ENCODE measurements at regions not wholly inside any gene's neighbourhood (a gene's known extent, or its start where the extent isn't known, plus 50 kb on each side); places are given as distances from the start of the nearest gene placed in this dataset.

GRCh38 chr7:115410972-115411686, 489.2 kb downstream of the MDFIC start:
- H2AFZ ChIP-seq (replicated peaks; ENCODE audit: low read length, poor library complexity) = no peak overlapping the region
- no peaks in the 10 kb centered on the region for H3K27me3 ChIP-seq (ENCODE audit: control insufficient read depth, insufficient read depth, low read length)
- no peak overlapping the region for H3K27ac ChIP-seq (ENCODE audit: insufficient read depth, low read length)
- no peaks in the 10 kb centered on the region for H4K20me1 ChIP-seq (ENCODE audit: insufficient read depth, low read length)
- H2AK9ac ChIP-seq (replicated peaks; ENCODE audit: low read depth, low read length, poor library complexity) = no peak overlapping the region
- DNase-seq (no peak), ATAC-seq (ENCODE audit: low read depth) (no peak)
- no peaks in the 10 kb centered on the region for H3K4me1 ChIP-seq (ENCODE audit: control insufficient read depth, insufficient read depth, low read length)
- H3K56ac ChIP-seq (ENCODE audit: extremely low read depth, insufficient read depth, low read length) = no peak overlapping the region
- H3K23ac ChIP-seq (ENCODE audit: low read depth, low read length) = no peak overlapping the region
- H2BK120ac ChIP-seq (ENCODE audit: low read depth, low read length) = no peak overlapping the region
- H2AK5ac ChIP-seq (ENCODE audit: low read depth, low read length) = no peak overlapping the region
- H4K91ac ChIP-seq (ENCODE audit: insufficient read depth, low read depth, low read length) = no peak overlapping the region
- no peak overlapping the region for H2BK15ac ChIP-seq (ENCODE audit: low read depth, low read length)
- intact Hi-C loops (cut with micrococcal nuclease) = no loop called here
- no peak overlapping the region for H3K14ac ChIP-seq (replicated peaks; ENCODE audit: low read depth, low read length)
- no peak overlapping the region for H3K4ac ChIP-seq (ENCODE audit: low read depth, low read length)
- H4K8ac ChIP-seq (ENCODE audit: low read depth in 2 of 2, low read length in 2 of 2) = no peak overlapping the region
- ChIA-PET POLR2A (ENCODE audit: unreplicated experiment) (no interaction called here), CTCF (interaction anchor here (0.6 kb wide), 2 partner anchors 745 to 1287 kb away, joined by 3 read pairs; no protein-coding TSS in a partner anchor)
- dilution Hi-C loops (cut with HindIII; ENCODE audit: low sequenced_read_pairs, unreplicated experiment) = no loop called here
- no peak overlapping the region for H3K4me2 ChIP-seq (ENCODE audit: low read depth, low read length)
- no peaks in the 10 kb centered on the region for H3K9me3 ChIP-seq (ENCODE audit: control insufficient read depth, insufficient read depth, low read length)
- H3K18ac ChIP-seq (ENCODE audit: low read depth, low read length) = no peak overlapping the region
- no peak overlapping the region for H2BK20ac ChIP-seq (ENCODE audit: low read depth, low read length)
- no peak overlapping the region for H2BK5ac ChIP-seq (ENCODE audit: low read depth, low read length, poor library complexity, severe bottlenecking)
- no peaks in the 10 kb centered on the region for H3K9me1 ChIP-seq (ENCODE audit: insufficient read depth, low read length)
- no peak overlapping the region for H3K9ac ChIP-seq (ENCODE audit: low read depth, low read length)
- H4K5ac ChIP-seq (ENCODE audit: low read depth, low read length) = no peak overlapping the region
- no peak overlapping the region for H3K4me3 ChIP-seq (ENCODE audit: insufficient read depth, low read depth, low read length)
- in situ Hi-C loops (cut with MboI; ENCODE audit: low sequenced_read_pairs) = no loop called here
- no peaks in the 10 kb centered on the region for H3K36me3 ChIP-seq (ENCODE audit: control insufficient read depth, insufficient read depth, low read length)
- no peaks in the 10 kb centered on the region for H3K79me1 ChIP-seq (ENCODE audit: low read depth in 1 of 2, low read length in 2 of 2)
- no TSS peak for BruUV-seq (replicated peaks)
- TF ChIP-seq MXI1 (IDR thresholded peaks at IDR 0.05; ENCODE audit: borderline replicate concordance, low read depth, low read length) (no peak), CEBPB (IDR thresholded peaks at IDR 0.05; ENCODE audit: low read depth, low read length) (no peak), ELK1 (IDR thresholded peaks at IDR 0.05; ENCODE audit: borderline replicate concordance, low read depth, low read length) (no peak), RFX5 (IDR thresholded peaks at IDR 0.05; ENCODE audit: low read depth, low read length) (no peak), POLR2A (IDR thresholded peaks at IDR 0.05; ENCODE audit: low read depth, low read length) (no peak), SMC3 (IDR thresholded peaks at IDR 0.05; ENCODE audit: low read depth, low read length) (no peak), MAZ (IDR thresholded peaks at IDR 0.05; ENCODE audit: borderline replicate concordance, low read depth, low read length) (no peak), MAFK (IDR thresholded peaks at IDR 0.05; ENCODE audit: low read depth, low read length) (no peak), USF2 (IDR thresholded peaks at IDR 0.05; ENCODE audit: low read depth, low read length) (no peak), NFE2L2 (IDR thresholded peaks at IDR 0.05; ENCODE audit: low read depth, low read length) (no peak), BHLHE40 (IDR thresholded peaks at IDR 0.05; ENCODE audit: low read depth, low read length) (no peak), RAD21 (IDR thresholded peaks at IDR 0.05; ENCODE audit: low read length) (no peak), CTCF (conservative IDR thresholded peaks at IDR 0.05; ENCODE audit: low read depth, low read length) (no peak), RCOR1 (IDR thresholded peaks at IDR 0.05; ENCODE audit: insufficient replicate concordance, low read length) (no peak), FOS (IDR thresholded peaks at IDR 0.05; ENCODE audit: low read depth, low read length) (no peak), CHD1 (IDR thresholded peaks at IDR 0.05; ENCODE audit: low read depth, low read length) (no peak)
- WGBS, 2 experiments (ENCODE audit: extremely low coverage in 2 of 2, insufficient read length in 1 of 2) = no CpG with 5 or more reads among the region's 3 CpGs
